ENCODE measurements at regions not wholly inside any gene's neighbourhood (a gene's known extent, or its start where the extent isn't known, plus 50 kb on each side); places are given as distances from the start of the nearest gene placed in this dataset.

DNA sequence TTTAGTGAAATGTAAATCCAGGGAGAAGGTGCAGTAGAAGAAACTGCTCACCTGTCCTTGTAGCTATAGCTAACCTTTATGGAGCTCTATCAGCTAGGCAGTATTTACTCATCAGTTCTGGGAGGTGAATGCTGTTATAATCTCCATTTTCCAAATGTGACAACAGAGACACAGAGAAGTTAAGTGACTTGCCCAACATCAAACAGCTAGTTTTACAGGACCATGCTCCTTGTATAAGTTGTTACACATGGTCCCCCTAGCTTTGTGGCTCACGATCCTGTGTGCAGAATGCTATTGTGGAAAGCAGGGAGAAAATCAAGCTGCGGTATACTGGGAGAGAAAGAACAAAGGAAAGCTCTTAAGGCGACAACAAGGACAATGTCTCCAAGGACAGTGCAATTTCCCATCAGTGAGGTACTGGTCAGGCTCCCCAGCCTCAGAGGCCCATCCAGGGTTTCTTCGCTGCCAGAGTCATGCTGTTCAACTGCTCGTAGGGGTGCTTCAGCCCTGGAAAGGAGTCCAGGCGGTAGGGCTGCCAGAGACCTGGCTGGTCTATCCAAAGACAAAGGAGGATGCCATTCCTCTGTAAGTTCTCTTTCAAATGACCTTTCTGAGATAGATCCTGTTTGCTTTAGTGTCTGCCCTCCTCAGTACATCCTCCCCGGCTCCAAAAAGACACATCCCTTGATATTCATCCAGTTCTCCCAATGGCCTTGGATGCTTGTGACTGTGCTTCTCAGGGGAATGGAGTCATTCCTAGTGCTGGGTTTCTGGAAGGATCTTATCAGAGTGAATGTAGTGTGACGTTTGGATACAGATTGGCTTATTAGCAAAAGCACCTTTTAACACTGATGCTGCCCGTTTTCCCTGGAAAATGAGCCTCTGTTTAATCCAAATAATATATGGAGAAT, 95.5 kb downstream of the ARF6 start:
- DNase-seq (ENCODE audit: low read depth in 1 of 2, low spot score in 1 of 2), result no peak
- Histone ChIP-seq H3K27me3 (ENCODE audit: insufficient read depth, poor library complexity, severe bottlenecking) (no peaks in the 10 kb centered on the region), H3K27ac (replicated peaks) (no peak overlapping the region), H3K4me3 (replicated peaks; ENCODE audit: insufficient read depth, low read length) (no peak overlapping the region)
- TF ChIP-seq REST (IDR thresholded peaks at IDR 0.05; ENCODE audit: insufficient replicate concordance, low read depth), result no peak

- no peak overlapping the region for H3K27ac ChIP-seq (replicated peaks)
- TF ChIP-seq REST (IDR thresholded peaks at IDR 0.05; ENCODE audit: insufficient replicate concordance, low read depth) (no peak), POLR2AphosphoS5 (IDR thresholded peaks at IDR 0.05; ENCODE audit: low read depth) (no peak), GABPA (IDR thresholded peaks at IDR 0.05; ENCODE audit: low read depth) (no peak), SPI1 (IDR thresholded peaks at IDR 0.05; ENCODE audit: borderline replicate concordance, low read depth) (no peak)
- TF ChIP-seq, protein P1, sequence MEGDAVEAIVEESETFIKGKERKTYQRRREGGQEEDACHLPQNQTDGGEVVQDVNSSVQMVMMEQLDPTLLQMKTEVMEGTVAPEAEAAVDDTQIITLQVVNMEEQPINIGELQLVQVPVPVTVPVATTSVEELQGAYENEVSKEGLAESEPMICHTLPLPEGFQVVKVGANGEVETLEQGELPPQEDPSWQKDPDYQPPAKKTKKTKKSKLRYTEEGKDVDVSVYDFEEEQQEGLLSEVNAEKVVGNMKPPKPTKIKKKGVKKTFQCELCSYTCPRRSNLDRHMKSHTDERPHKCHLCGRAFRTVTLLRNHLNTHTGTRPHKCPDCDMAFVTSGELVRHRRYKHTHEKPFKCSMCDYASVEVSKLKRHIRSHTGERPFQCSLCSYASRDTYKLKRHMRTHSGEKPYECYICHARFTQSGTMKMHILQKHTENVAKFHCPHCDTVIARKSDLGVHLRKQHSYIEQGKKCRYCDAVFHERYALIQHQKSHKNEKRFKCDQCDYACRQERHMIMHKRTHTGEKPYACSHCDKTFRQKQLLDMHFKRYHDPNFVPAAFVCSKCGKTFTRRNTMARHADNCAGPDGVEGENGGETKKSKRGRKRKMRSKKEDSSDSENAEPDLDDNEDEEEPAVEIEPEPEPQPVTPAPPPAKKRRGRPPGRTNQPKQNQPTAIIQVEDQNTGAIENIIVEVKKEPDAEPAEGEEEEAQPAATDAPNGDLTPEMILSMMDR (IDR thresholded peaks at IDR 0.05; ENCODE audit: insufficient read depth, low read length), result no peak
- no peaks in the 10 kb centered on the region for H3K27me3 ChIP-seq (ENCODE audit: insufficient read depth, poor library complexity, severe bottlenecking)
- no peak overlapping the region for H3K4me3 ChIP-seq (replicated peaks; ENCODE audit: insufficient read depth, low read length)
- DNase-seq (ENCODE audit: low read depth in 1 of 2, low spot score in 1 of 2), result no peak
Measured at GRCh38 chr14:49989966-49990365, 97.1 kb downstream of the ARF6 start.

DNA sequence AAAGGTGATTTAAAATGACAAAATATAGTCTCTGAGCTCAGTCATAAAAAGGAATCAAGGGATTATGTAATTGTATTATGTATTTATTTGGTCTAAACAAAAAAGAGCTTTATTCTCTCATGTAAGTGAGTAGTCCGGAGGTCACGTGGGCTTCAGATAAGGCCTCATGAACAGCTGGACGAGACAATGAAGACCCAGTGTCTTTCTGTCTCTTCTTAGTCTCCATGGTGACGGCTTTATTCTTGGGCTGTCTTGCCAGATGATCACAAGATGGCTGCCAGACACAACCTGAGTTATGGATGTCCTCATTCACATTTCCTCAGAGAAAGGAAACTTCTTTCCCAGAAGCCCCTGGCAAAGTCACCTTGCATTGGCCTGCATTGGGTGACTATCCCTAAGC, 98.6 kb downstream of the ARF6 start:
- Histone ChIP-seq H3K4me3 (replicated peaks; ENCODE audit: insufficient read depth, low read length) (no peak overlapping the region), H3K27ac (replicated peaks) (no peak overlapping the region), H3K27me3 (ENCODE audit: insufficient read depth, poor library complexity, severe bottlenecking) (no peaks in the 10 kb centered on the region)
- DNase-seq (ENCODE audit: low read depth in 1 of 2, low spot score in 1 of 2), result no peak
- no peak for TF ChIP-seq REST (IDR thresholded peaks at IDR 0.05; ENCODE audit: insufficient replicate concordance, low read depth)

DNA sequence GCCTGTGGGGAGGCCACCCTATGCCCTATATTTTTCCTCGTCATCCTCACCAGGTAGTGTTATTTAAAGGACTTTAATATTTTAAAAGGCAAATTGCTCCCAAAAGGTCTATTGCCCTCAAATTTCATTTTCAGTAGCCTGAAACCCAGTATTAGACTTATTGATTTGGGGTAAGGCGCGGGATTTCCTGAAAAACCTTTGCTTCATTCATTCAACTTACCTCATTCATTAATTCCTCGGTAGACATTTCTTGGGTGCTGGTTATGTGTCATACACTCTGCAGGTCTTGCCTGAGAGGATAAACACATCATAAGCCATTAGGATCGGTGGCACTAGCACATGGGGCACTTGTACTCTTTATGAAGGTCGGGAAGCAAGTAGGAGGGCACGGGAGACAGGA, 99.2 kb downstream of the ARF6 start:
- H3K27ac ChIP-seq (replicated peaks), result no peak overlapping the region
- H3K4me3 ChIP-seq (replicated peaks; ENCODE audit: insufficient read depth, low read length), result no peak overlapping the region
- DNase-seq (ENCODE audit: low read depth in 1 of 2, low spot score in 1 of 2), result no peak
- H3K27me3 ChIP-seq (ENCODE audit: insufficient read depth, poor library complexity, severe bottlenecking), result no peaks in the 10 kb centered on the region
- no peak for TF ChIP-seq REST (IDR thresholded peaks at IDR 0.05; ENCODE audit: insufficient replicate concordance, low read depth)
- TF ChIP-seq POLR2AphosphoS5 (IDR thresholded peaks at IDR 0.05; ENCODE audit: low read depth), result no peak
- no peak for TF ChIP-seq SPI1 (IDR thresholded peaks at IDR 0.05; ENCODE audit: borderline replicate concordance, low read depth)
- TF ChIP-seq, protein P1 (IDR thresholded peaks at IDR 0.05; ENCODE audit: insufficient read depth, low read length), result no peak
- TF ChIP-seq GABPA (IDR thresholded peaks at IDR 0.05; ENCODE audit: low read depth), result no peak
